NB4 (cell line): ENCODE measurements at regions not wholly inside any gene's neighbourhood (a gene's known extent, or its start where the extent isn't known, plus 50 kb on each side); places are given as distances from the start of the nearest gene placed in this dataset.

Experiments
- DNase-seq: peaks from one replicate; pipeline ENCODE4 v3.0.0; 2010; ENCODE audit warnings: low read depth
- H3K4me3 ChIP-seq: one replicate; pipeline ENCODE4 v1.5.1; 2011; ENCODE audit warnings: mild to moderate bottlenecking, low read depth, low read length, moderate library complexity
- CTCF ChIP-seq: IDR thresholded peaks from one replicate; pipeline ENCODE4 v1.5.1; 2012; ENCODE audit warnings: low read depth, low read length
- MAX ChIP-seq: IDR thresholded peaks from 2 replicates; pipeline ENCODE4 v1.6.1; 2011; ENCODE audit warnings: low read depth, low read length
- MYC ChIP-seq: IDR thresholded peaks from 2 replicates; pipeline ENCODE4 v1.6.1; 2011; ENCODE audit warnings: low read depth, low read length
- POLR2A ChIP-seq: IDR thresholded peaks from 2 replicates; pipeline ENCODE4 v1.6.1; 2011; ENCODE audit warnings: mild to moderate bottlenecking; ENCODE audit not compliant: insufficient read length; ENCODE audit errors: extremely low read depth

GRCh38 chr14:101616202-101616601 is 54.9 kb downstream of the DIO3 start:
- TF ChIP-seq POLR2A (no peak), MAX (no peak)
- DNase-seq = no peak
- no peak overlapping the region for H3K4me3 ChIP-seq

- DNase-seq = no peak
- H3K4me3 ChIP-seq = no peak overlapping the region
- TF ChIP-seq CTCF (no peak), MAX (no peak), POLR2A (no peak), MYC (no peak)
Observed at GRCh38 chr14:101619484-101619883, 58.2 kb downstream of the DIO3 start.

- TF ChIP-seq CTCF = no peak
- no peak for TF ChIP-seq POLR2A
- TF ChIP-seq MAX = no peak
- TF ChIP-seq MYC = no peak
- no peak overlapping the region for H3K4me3 ChIP-seq
- no peak for DNase-seq
Observed at GRCh38 chr14:101620031-101620788, 58.9 kb downstream of the DIO3 start.

- H3K4me3 ChIP-seq = no peak overlapping the region
- DNase-seq = no peak
- TF ChIP-seq MAX (no peak), MYC (no peak), POLR2A (no peak), CTCF (no peak)
Observed at GRCh38 chr14:101620821-101621785, 59.8 kb downstream of the DIO3 start.

- no peak overlapping the region for H3K4me3 ChIP-seq
- DNase-seq = no peak
- TF ChIP-seq POLR2A (no peak), MYC (no peak), CTCF (no peak), MAX (no peak)
Observed at GRCh38 chr14:101622251-101623076, 61.2 kb downstream of the DIO3 start.
